ENCODE measurements at regions not wholly inside any gene's neighbourhood (a gene's known extent, or its start where the extent isn't known, plus 50 kb on each side); places are given as distances from the start of the nearest gene placed in this dataset.

DNA sequence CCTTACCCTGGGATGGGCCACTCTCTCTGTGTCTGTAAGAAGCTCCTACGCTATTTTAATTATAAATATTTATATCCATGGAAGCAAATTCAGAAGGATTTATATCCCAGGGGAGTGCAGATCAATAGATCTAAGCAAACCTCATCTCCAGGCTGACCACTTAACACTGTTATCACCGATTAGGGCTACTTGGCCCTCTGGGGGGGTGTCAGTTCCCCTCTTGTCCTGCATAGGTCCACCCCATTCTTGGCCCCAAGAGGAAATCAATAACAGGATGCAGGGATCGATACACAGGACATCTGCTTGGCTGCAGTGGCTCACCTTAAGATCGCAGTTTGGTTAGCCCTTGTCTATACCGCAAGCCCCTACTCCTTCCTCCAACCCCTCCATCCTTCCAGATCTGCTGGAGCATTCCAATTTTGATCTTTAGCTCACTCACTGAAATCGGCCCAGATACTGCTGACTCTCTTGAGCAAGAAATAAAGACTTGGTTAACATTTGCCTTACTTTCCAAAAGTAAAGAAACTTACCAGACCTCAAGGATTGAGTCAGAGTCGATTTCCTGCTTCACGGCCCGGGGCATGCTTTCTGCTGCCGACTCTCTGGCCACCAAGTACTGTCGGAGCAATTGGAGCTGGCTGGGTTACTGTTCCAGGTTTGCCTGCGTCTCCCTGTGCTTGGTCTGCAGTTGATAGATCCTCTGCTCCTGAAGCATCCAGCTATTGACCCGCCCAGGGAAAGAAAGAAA lies 112.3 kb upstream of the PMFBP1 start:
- H3K9me3 ChIP-seq (replicated peaks; ENCODE audit: control insufficient read depth, insufficient read depth, low read depth, low read length) = no peaks in the 10 kb centered on the region
- FAIRE-seq (peak; percentile 15), DNase-seq (ENCODE audit: extremely low read depth in 1 of 4, low spot score in 3 of 4) (no peak), ATAC-seq (no peak)
- no peaks in the 10 kb centered on the region for H3K9me1 ChIP-seq (ENCODE audit: control insufficient read depth, insufficient read depth, low read length)
- no peaks in the 10 kb centered on the region for H3K36me3 ChIP-seq (ENCODE audit: control insufficient read depth, insufficient read depth, low read length)
- no peaks in the 10 kb centered on the region for H3K79me2 ChIP-seq (ENCODE audit: control insufficient read depth, insufficient read depth, low read length)
- no peak overlapping the region for H3K27ac ChIP-seq (ENCODE audit: extremely low read depth, low read depth, low read length)
- POLR2A ChIA-PET = interaction anchor here (0.6 to 1.3 kb wide), 2 partner anchors 23 to 77 kb away, joined by 3 to 5 read pairs; no protein-coding TSS in a partner anchor
- no peak overlapping the region for H3K9ac ChIP-seq (ENCODE audit: insufficient read depth in 1 of 2, low read depth in 2 of 2, low read length in 2 of 2)
- BruUV-seq (replicated peaks) = no TSS peak
- H3K4me1 ChIP-seq (replicated peaks in 1 of 2; ENCODE audit: control insufficient read depth in 2 of 2, insufficient read depth in 2 of 2, low read length in 2 of 2) = no peaks in the 10 kb centered on the region
- no peak overlapping the region for H2AFZ ChIP-seq (ENCODE audit: low read depth, low read length)
- H3K4me3 ChIP-seq = no peak overlapping the region
- H4K20me1 ChIP-seq (replicated peaks; ENCODE audit: control insufficient read depth, insufficient read depth, low read length) = no peaks in the 10 kb centered on the region
- in situ Hi-C loops (cut with MboI) = no loop called here
- no peak for TF ChIP-seq HEY1 (CRISPR knock-in tag; IDR thresholded peaks at IDR 0.05; ENCODE audit: borderline replicate concordance)
- no peak for TF ChIP-seq ZNF217 (CRISPR knock-in tag; IDR thresholded peaks at IDR 0.05)
- no peak for TF ChIP-seq ZNF699 (CRISPR knock-in tag; IDR thresholded peaks at IDR 0.05; ENCODE audit: insufficient replicate concordance)
- TF ChIP-seq ZNF282 (CRISPR knock-in tag; IDR thresholded peaks at IDR 0.05) = no peak
- TF ChIP-seq ZNF224 (CRISPR knock-in tag; IDR thresholded peaks at IDR 0.05) = no peak
- TF ChIP-seq CREBBP (IDR thresholded peaks at IDR 0.05; ENCODE audit: low read depth, low read length) = no peak
- TF ChIP-seq MECOM (CRISPR knock-in tag; IDR thresholded peaks at IDR 0.05) = no peak
- no peak for TF ChIP-seq POLR2AphosphoS5 (IDR thresholded peaks at IDR 0.05; ENCODE audit: control insufficient read depth, insufficient read depth, low read depth, low read length)
- no peak for TF ChIP-seq ZNF589 (CRISPR knock-in tag; IDR thresholded peaks at IDR 0.05; ENCODE audit: low read depth)
- TF ChIP-seq, protein P1, sequence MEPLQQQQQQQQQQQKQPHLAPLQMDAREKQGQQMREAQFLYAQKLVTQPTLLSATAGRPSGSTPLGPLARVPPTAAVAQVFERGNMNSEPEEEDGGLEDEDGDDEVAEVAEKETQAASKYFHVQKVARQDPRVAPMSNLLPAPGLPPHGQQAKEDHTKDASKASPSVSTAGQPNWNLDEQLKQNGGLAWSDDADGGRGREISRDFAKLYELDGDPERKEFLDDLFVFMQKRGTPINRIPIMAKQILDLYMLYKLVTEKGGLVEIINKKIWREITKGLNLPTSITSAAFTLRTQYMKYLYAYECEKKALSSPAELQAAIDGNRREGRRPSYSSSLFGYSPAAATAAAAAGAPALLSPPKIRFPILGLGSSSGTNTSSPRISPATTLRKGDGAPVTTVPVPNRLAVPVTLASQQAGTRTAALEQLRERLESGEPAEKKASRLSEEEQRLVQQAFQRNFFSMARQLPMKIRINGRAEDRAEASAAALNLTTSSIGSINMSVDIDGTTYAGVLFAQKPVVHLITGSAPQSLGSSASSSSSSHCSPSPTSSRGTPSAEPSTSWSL (CRISPR knock-in tag; IDR thresholded peaks at IDR 0.05; ENCODE audit: borderline replicate concordance) = no peak
- no peak for TF ChIP-seq ZNF696 (CRISPR knock-in tag; conservative IDR thresholded peaks at IDR 0.05)
- no peak for TF ChIP-seq LARP7 (IDR thresholded peaks at IDR 0.05)
- no peak for TF ChIP-seq SNRNP70 (optimal IDR thresholded peaks at IDR 0.05; ENCODE audit: low read depth, low read length)
- intact Hi-C loops (cut with micrococcal nuclease) = no loop called here
- 2% methylated on average over 13 of the region's 13 CpGs for WGBS (ENCODE audit: insufficient coverage, low coverage, missing lambda C conversion rate)
- H3K27me3 ChIP-seq (ENCODE audit: control insufficient read depth in 2 of 2, insufficient read depth in 2 of 2, low read length in 2 of 2) = peaks cover 4 to 6% of the 10 kb centered on the region in 2 experiments; a peak in 3 of 5 replicates
- no peak overlapping the region for H3K4me2 ChIP-seq (ENCODE audit: insufficient read depth, low read length)
- CTCF ChIA-PET (ENCODE audit: low intra/inter-chr PET ratio) = no interaction called here

Data from K562 (cell line).